ENCODE measurements at regions not wholly inside any gene's neighbourhood (a gene's known extent, or its start where the extent isn't known, plus 50 kb on each side); places are given as distances from the start of the nearest gene placed in this dataset.
A peak's percentile ranks its signal among the peaks of the same experiment; 100 is the strongest.

DNA sequence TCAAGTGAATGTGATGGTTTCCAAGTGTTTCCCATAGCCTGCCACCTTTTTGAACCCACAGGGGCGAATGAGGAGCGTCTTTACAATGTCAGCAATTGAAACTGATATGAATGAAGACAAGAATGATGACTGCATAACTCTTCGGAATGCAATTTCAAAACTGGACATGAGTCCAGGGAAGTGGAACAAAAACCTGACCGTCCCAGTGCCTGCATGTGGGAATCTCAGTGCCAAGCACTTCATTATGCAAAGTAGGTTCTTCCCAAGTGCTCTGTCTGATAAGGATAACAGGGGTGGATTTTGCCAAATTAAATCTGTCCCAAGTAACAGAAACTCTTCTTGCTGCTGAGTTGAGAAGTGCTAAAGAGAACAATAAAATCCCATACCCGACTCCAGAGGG is 243.8 kb upstream of the ADAMTS16 start:
- no peaks in the 10 kb centered on the region for H4K20me1 ChIP-seq (replicated peaks; ENCODE audit: insufficient read depth)
- no peak for DNase-seq (ENCODE audit: low spot score)
- no peak overlapping the region for H3K4me3 ChIP-seq
- peaks cover 5% of the 10 kb centered on the region; the same call in 1 of the 2 replicates for H3K9me2 ChIP-seq (ENCODE audit: insufficient read depth)
- TF ChIP-seq, protein P1, sequence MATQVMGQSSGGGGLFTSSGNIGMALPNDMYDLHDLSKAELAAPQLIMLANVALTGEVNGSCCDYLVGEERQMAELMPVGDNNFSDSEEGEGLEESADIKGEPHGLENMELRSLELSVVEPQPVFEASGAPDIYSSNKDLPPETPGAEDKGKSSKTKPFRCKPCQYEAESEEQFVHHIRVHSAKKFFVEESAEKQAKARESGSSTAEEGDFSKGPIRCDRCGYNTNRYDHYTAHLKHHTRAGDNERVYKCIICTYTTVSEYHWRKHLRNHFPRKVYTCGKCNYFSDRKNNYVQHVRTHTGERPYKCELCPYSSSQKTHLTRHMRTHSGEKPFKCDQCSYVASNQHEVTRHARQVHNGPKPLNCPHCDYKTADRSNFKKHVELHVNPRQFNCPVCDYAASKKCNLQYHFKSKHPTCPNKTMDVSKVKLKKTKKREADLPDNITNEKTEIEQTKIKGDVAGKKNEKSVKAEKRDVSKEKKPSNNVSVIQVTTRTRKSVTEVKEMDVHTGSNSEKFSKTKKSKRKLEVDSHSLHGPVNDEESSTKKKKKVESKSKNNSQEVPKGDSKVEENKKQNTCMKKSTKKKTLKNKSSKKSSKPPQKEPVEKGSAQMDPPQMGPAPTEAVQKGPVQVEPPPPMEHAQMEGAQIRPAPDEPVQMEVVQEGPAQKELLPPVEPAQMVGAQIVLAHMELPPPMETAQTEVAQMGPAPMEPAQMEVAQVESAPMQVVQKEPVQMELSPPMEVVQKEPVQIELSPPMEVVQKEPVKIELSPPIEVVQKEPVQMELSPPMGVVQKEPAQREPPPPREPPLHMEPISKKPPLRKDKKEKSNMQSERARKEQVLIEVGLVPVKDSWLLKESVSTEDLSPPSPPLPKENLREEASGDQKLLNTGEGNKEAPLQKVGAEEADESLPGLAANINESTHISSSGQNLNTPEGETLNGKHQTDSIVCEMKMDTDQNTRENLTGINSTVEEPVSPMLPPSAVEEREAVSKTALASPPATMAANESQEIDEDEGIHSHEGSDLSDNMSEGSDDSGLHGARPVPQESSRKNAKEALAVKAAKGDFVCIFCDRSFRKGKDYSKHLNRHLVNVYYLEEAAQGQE (IDR thresholded peaks at IDR 0.05; ENCODE audit: unreplicated experiment): no peak
- TF ChIP-seq, protein P2, sequence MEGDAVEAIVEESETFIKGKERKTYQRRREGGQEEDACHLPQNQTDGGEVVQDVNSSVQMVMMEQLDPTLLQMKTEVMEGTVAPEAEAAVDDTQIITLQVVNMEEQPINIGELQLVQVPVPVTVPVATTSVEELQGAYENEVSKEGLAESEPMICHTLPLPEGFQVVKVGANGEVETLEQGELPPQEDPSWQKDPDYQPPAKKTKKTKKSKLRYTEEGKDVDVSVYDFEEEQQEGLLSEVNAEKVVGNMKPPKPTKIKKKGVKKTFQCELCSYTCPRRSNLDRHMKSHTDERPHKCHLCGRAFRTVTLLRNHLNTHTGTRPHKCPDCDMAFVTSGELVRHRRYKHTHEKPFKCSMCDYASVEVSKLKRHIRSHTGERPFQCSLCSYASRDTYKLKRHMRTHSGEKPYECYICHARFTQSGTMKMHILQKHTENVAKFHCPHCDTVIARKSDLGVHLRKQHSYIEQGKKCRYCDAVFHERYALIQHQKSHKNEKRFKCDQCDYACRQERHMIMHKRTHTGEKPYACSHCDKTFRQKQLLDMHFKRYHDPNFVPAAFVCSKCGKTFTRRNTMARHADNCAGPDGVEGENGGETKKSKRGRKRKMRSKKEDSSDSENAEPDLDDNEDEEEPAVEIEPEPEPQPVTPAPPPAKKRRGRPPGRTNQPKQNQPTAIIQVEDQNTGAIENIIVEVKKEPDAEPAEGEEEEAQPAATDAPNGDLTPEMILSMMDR (conservative IDR thresholded peaks at IDR 0.05; ENCODE audit: low read depth in 2 of 2): no peak
- TF ChIP-seq EZH2 (IDR thresholded peaks at IDR 0.05; ENCODE audit: low read depth, unreplicated experiment): no peak
- no peak for TF ChIP-seq ZNF114 (CRISPR knock-in tag; IDR thresholded peaks at IDR 0.05)
- TF ChIP-seq CREB1 (CRISPR knock-in tag; IDR thresholded peaks at IDR 0.05; ENCODE audit: low read depth): no peak
- no peaks in the 10 kb centered on the region for H3K27me3 ChIP-seq (ENCODE audit: insufficient read depth)
- peaks cover 2% of the 10 kb centered on the region; the same call in 1 of the 3 replicates for H3K9me3 Mint-ChIP-seq
- H3K36me3 Mint-ChIP-seq (ENCODE audit: low read depth): no peaks in the 10 kb centered on the region
- no peak overlapping the region for H3K4me2 ChIP-seq
- no peaks in the 10 kb centered on the region for H3F3A ChIP-seq (replicated peaks; ENCODE audit: low read depth)
- H3K27ac ChIP-seq (ENCODE audit: low read depth): no peak overlapping the region
- H3K4me1 ChIP-seq (ENCODE audit: insufficient read depth): no peaks in the 10 kb centered on the region
- ATAC-seq: no peak
- no peaks in the 10 kb centered on the region for H3K4me1 Mint-ChIP-seq
- no peak overlapping the region for H3K4me3 Mint-ChIP-seq
- H3K27ac Mint-ChIP-seq: no peak overlapping the region
- no peaks in the 10 kb centered on the region for H3K36me3 ChIP-seq (ENCODE audit: insufficient read depth)
- H3K79me2 ChIP-seq (replicated peaks; ENCODE audit: insufficient read depth): no peaks in the 10 kb centered on the region
- H2AFZ ChIP-seq: no peak overlapping the region
- no peaks in the 10 kb centered on the region for H3K27me3 Mint-ChIP-seq (ENCODE audit: insufficient read depth, low read depth, poor library complexity)

DNA sequence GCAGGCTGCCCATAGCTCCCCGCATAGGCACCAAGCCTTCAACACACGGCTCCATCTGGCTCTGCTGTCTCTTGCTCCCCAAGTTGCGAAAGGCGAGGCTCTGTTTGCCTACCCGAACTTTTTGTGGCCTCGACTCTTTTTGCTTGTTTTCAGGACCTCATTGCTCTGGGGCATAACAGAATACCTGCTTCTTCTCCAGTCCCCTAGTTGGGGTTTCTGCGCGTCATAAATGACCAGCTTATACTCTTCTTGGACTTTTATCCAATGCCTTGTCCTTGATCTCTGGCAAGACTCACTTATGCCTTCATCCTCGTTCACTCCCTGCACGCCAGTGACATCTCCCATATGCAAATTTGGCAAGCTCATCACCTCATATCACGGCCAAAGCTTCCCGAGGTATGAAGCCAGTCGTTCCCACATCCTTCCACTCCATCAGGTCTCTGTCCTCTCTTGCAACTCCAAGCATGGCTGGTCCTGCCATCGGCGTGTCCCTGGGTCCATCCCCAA is 238.8 kb upstream of the ADAMTS16 start:
- no peaks in the 10 kb centered on the region for H3K4me1 ChIP-seq (ENCODE audit: insufficient read depth)
- Mint-ChIP-seq H3K4me1 (no peaks in the 10 kb centered on the region), H3K4me3 (no peak overlapping the region), H3K27me3 (ENCODE audit: insufficient read depth, low read depth, poor library complexity) (no peaks in the 10 kb centered on the region), H3K36me3 (ENCODE audit: low read depth) (no peaks in the 10 kb centered on the region), H3K9me3 (no peaks in the 10 kb centered on the region), H3K27ac (no peak overlapping the region)
- H3K79me2 ChIP-seq (replicated peaks; ENCODE audit: insufficient read depth): no peaks in the 10 kb centered on the region
- ATAC-seq (no peak), DNase-seq (ENCODE audit: low spot score) (no peak)
- no peaks in the 10 kb centered on the region for H3K36me3 ChIP-seq (ENCODE audit: insufficient read depth)
- no peak overlapping the region for H3K4me2 ChIP-seq
- no peaks in the 10 kb centered on the region for H3K9me2 ChIP-seq (ENCODE audit: insufficient read depth)
- no peaks in the 10 kb centered on the region for H4K20me1 ChIP-seq (replicated peaks; ENCODE audit: insufficient read depth)
- peak overlapping the region; percentile 59; the same call in 1 of the 2 replicates for H2AFZ ChIP-seq
- no peaks in the 10 kb centered on the region for H3F3A ChIP-seq (replicated peaks; ENCODE audit: low read depth)
- TF ChIP-seq EZH2phosphoT487 (IDR thresholded peaks at IDR 0.05; ENCODE audit: unreplicated experiment) (no peak), NANOG (IDR thresholded peaks at IDR 0.05; ENCODE audit: borderline replicate concordance) (no peak), CREB1 (CRISPR knock-in tag; IDR thresholded peaks at IDR 0.05; ENCODE audit: low read depth) (no peak), ZNF114 (CRISPR knock-in tag; IDR thresholded peaks at IDR 0.05) (no peak), EZH2 (IDR thresholded peaks at IDR 0.05; ENCODE audit: low read depth, unreplicated experiment) (no peak), STAT1 (IDR thresholded peaks at IDR 0.05; ENCODE audit: unreplicated experiment) (no peak), ZNF331 (CRISPR knock-in tag; IDR thresholded peaks at IDR 0.05; ENCODE audit: low read depth) (no peak), JUNB (IDR thresholded peaks at IDR 0.05; ENCODE audit: unreplicated experiment) (no peak)
- TF ChIP-seq, protein P2 (conservative IDR thresholded peaks at IDR 0.05; ENCODE audit: low read depth in 2 of 2): no peak
- TF ChIP-seq, protein P1 (IDR thresholded peaks at IDR 0.05; ENCODE audit: unreplicated experiment): no peak
- no peak overlapping the region for H3K4me3 ChIP-seq
- H3K27me3 ChIP-seq (ENCODE audit: insufficient read depth): no peaks in the 10 kb centered on the region
- no peak overlapping the region for H3K27ac ChIP-seq (ENCODE audit: low read depth)

All from GM23338 (cell line).